Islet precursor cell (in vitro differentiated cells): ENCODE measurements at regions not wholly inside any gene's neighbourhood (a gene's known extent, or its start where the extent isn't known, plus 50 kb on each side); places are given as distances from the start of the nearest gene placed in this dataset.
"Not testable (repeated sequence)": the region's sequence is repeated elsewhere in the genome, so short reads cannot be mapped to it uniquely, and the experiment has no call there.

Experiments used
- DNase-seq: peaks from one replicate; pipeline ENCODE4 v3.0.0-alpha.2; 2018

GRCh38 chr1:31485166-31485565, 72.2 kb downstream of the SERINC2 start:
- no peak for DNase-seq

GRCh38 chr1:31487143-31487542, 74.1 kb downstream of the SERINC2 start:
- DNase-seq = no peak

GRCh38 chr1:31487721-31488293, 74.8 kb downstream of the SERINC2 start:
- DNase-seq = no peak

- DNase-seq = no peak
Observed at GRCh38 chr1:31488528-31488927, 75.5 kb downstream of the SERINC2 start.

- DNase-seq = not testable (repeated sequence)
Observed at GRCh38 chr1:31489575-31489974, 76.6 kb downstream of the SERINC2 start.

- not testable (repeated sequence) for DNase-seq
Observed at GRCh38 chr1:31490596-31490995, 77.6 kb downstream of the SERINC2 start.

GRCh38 chr1:31495351-31495750, 81.0 kb upstream of the TINAGL1 start:
- not testable (repeated sequence) for DNase-seq

GRCh38 chr1:31495770-31496169, 80.5 kb upstream of the TINAGL1 start:
- not testable (repeated sequence) for DNase-seq

GRCh38 chr1:31497601-31498000, 78.7 kb upstream of the TINAGL1 start:
- DNase-seq = no peak

- DNase-seq = no peak
Observed at GRCh38 chr1:31498376-31499040, 77.8 kb upstream of the TINAGL1 start.

GRCh38 chr1:31501505-31501904, 74.8 kb upstream of the TINAGL1 start:
- peak; percentile 53 for DNase-seq

- DNase-seq = no peak
Observed at GRCh38 chr1:31502253-31502652, 74.1 kb upstream of the TINAGL1 start.

GRCh38 chr1:31502926-31503511, 73.3 kb upstream of the TINAGL1 start:
- peak; percentile 55 for DNase-seq

GRCh38 chr1:31503570-31503969, 72.7 kb upstream of the TINAGL1 start:
- DNase-seq = no peak

GRCh38 chr1:31504001-31504400, 72.3 kb upstream of the TINAGL1 start:
- DNase-seq = peak; percentile 43

- peak; percentile 35 for DNase-seq
Observed at GRCh38 chr1:31505911-31506497, 70.3 kb upstream of the TINAGL1 start.

GRCh38 chr1:31507221-31507620, 69.1 kb upstream of the TINAGL1 start:
- no peak for DNase-seq

- DNase-seq = no peak
Observed at GRCh38 chr1:31507676-31508530, 68.4 kb upstream of the TINAGL1 start.

GRCh38 chr1:31509124-31510072, 66.9 kb upstream of the TINAGL1 start:
- DNase-seq = no peak

- DNase-seq = no peak
Observed at GRCh38 chr1:31510304-31510703, 66.0 kb upstream of the TINAGL1 start.

GRCh38 chr1:31510853-31511789, 65.2 kb upstream of the TINAGL1 start:
- peak; percentile 93 for DNase-seq
